GM23248 (cell line): ENCODE measurements at regions not wholly inside any gene's neighbourhood (a gene's known extent, or its start where the extent isn't known, plus 50 kb on each side); places are given as distances from the start of the nearest gene placed in this dataset.

Experiments
- EZH2 ChIP-seq: fragments of 200-600 bp; sonication (generic); IDR thresholded peaks from 2 replicates; pipeline ENCODE4 v1.6.1; 2018; ENCODE audit warnings: antibody characterized with exemption, mild to moderate bottlenecking; ENCODE audit not compliant: insufficient read depth, poor library complexity, severe bottlenecking
- EZH2phosphoT487 ChIP-seq: fragments of 200-600 bp; sonication (generic); IDR thresholded peaks from 2 replicates; pipeline ENCODE4 v1.6.1; 2018; ENCODE audit warnings: antibody characterized with exemption, moderate library complexity, mild to moderate bottlenecking, low read depth; ENCODE audit not compliant: insufficient read depth

GRCh38 chr12:65643171-65643570 is 181.1 kb upstream of the HMGA2 start:
- TF ChIP-seq EZH2, result no peak
- TF ChIP-seq EZH2phosphoT487, result no peak
